Neural cell (in vitro differentiated cells): ENCODE measurements at regions not wholly inside any gene's neighbourhood (a gene's known extent, or its start where the extent isn't known, plus 50 kb on each side); places are given as distances from the start of the nearest gene placed in this dataset.

Experiments
- H2AFZ ChIP-seq: fragments of 200-600, 300-800 bp; sonication (generic), shearing (Covaris generic); 2 replicates; pipeline ENCODE4 v1.6.0; 2014; ENCODE audit warnings: low read depth, mild to moderate bottlenecking, antibody characterized with exemption, low read length, moderate library complexity
- H3F3A ChIP-seq: fragments of 200-600 bp; shearing (Covaris generic); 2 replicates; pipeline ENCODE4 v1.6.1; 2016; ENCODE audit warnings: mild to moderate bottlenecking, moderate library complexity, mixed read lengths, antibody characterized with exemption, low read length; ENCODE audit not compliant: insufficient read depth, poor library complexity, severe bottlenecking
- H3K27ac ChIP-seq: fragments of 200-600, 300-800 bp; sonication (generic), shearing (Covaris generic); 2 replicates; pipeline ENCODE4 v1.5.1; 2014; ENCODE audit warnings: mild to moderate bottlenecking, low read length, moderate library complexity
- H3K27me3 ChIP-seq: fragments of 300-800, 200-600 bp; sonication (generic), shearing (Covaris generic); 2 replicates; pipeline ENCODE4 v1.6.0; 2014; ENCODE audit warnings: mild to moderate bottlenecking, low read depth, low read length, moderate library complexity; ENCODE audit not compliant: insufficient read depth
- H3K36me3 ChIP-seq: fragments of 300-800, 200-600 bp; sonication (generic), shearing (Covaris generic); 2 replicates; pipeline ENCODE4 v1.5.1; 2014; ENCODE audit warnings: mild to moderate bottlenecking, antibody characterized with exemption, low read length, moderate library complexity; ENCODE audit not compliant: insufficient read depth
- H3K4me2 ChIP-seq: fragments of 300-800, 200-600 bp; sonication (generic), shearing (Covaris generic); 2 replicates; pipeline ENCODE4 v1.6.0; 2014; ENCODE audit warnings: mild to moderate bottlenecking, low read length
- H3K4me3 ChIP-seq: fragments of 300-800, 200-600 bp; sonication (generic), shearing (Covaris generic); 2 replicates; pipeline ENCODE4 v1.5.1; 2014; ENCODE audit warnings: mild to moderate bottlenecking, low read length, moderate library complexity
- H3K79me2 ChIP-seq: fragments of 200-600 bp; shearing (Covaris generic); replicated peaks from 2 replicates; pipeline ENCODE4 v1.6.0; 2014; ENCODE audit warnings: mild to moderate bottlenecking, low read length, moderate library complexity; ENCODE audit not compliant: insufficient read depth
- H3K9ac ChIP-seq: fragments of 300-800, 200-600 bp; sonication (generic), shearing (Covaris generic); 2 replicates; pipeline ENCODE4 v1.6.1; 2016; ENCODE audit warnings: mild to moderate bottlenecking, low read length, mixed read lengths
- H3K9me2 ChIP-seq: fragments of 200-600 bp; shearing (Covaris generic); 2 replicates; pipeline ENCODE4 v1.6.1; 2016; ENCODE audit warnings: mild to moderate bottlenecking, low read length, mixed read lengths; ENCODE audit not compliant: insufficient read depth
- H3K9me3 ChIP-seq: fragments of 200-600, 300-800 bp; sonication (generic), shearing (Covaris generic); 2 replicates; pipeline ENCODE4 v1.6.1; 2016; ENCODE audit warnings: mild to moderate bottlenecking, mixed run types, low read length, moderate library complexity, mixed read lengths
- H4K20me1 ChIP-seq: fragments of 200-600 bp; shearing (Covaris generic); 2 replicates; pipeline ENCODE4 v1.6.1; 2016; ENCODE audit warnings: mild to moderate bottlenecking, mixed run types; ENCODE audit not compliant: insufficient read depth
- CTCF ChIP-seq: fragments of 450-650 bp; IDR thresholded peaks from 2 replicates; pipeline ENCODE4 v1.5.1; 2014; ENCODE audit warnings: antibody characterized with exemption, mild to moderate bottlenecking, moderate library complexity; ENCODE audit not compliant: poor library complexity, severe bottlenecking
- EP300 ChIP-seq: fragments of 450-650 bp; conservative IDR thresholded peaks from 2 replicates; pipeline ENCODE4 v1.6.1; 2014; ENCODE audit warnings: antibody characterized with exemption, mild to moderate bottlenecking, moderate library complexity; ENCODE audit not compliant: poor library complexity, severe bottlenecking
- EZH2 ChIP-seq: fragments of 200-600, 300-800 bp; shearing (Covaris generic), sonication (generic); IDR thresholded peaks from 2 replicates; pipeline ENCODE4 v1.6.1; 2014; ENCODE audit warnings: antibody characterized with exemption, low read length, borderline replicate concordance, mild to moderate bottlenecking; ENCODE audit not compliant: insufficient read depth, poor library complexity, severe bottlenecking
- MXI1 ChIP-seq: fragments of 450-650 bp; conservative IDR thresholded peaks from 2 replicates; pipeline ENCODE4 v1.6.1; 2014; ENCODE audit warnings: antibody characterized with exemption, mild to moderate bottlenecking; ENCODE audit not compliant: poor library complexity, severe bottlenecking
- POLR2AphosphoS5 ChIP-seq: IDR thresholded peaks from 2 replicates; pipeline ENCODE4 v1.6.1; 2012
- RAD21 ChIP-seq: fragments of 450-650 bp; conservative IDR thresholded peaks from 2 replicates; pipeline ENCODE4 v1.6.1; 2014; ENCODE audit warnings: antibody characterized with exemption, mild to moderate bottlenecking, moderate library complexity
- REST ChIP-seq: IDR thresholded peaks from 2 replicates; pipeline ENCODE4 v1.6.1; 2012; ENCODE audit warnings: borderline replicate concordance
- SMC3 ChIP-seq: fragments of 450-650 bp; conservative IDR thresholded peaks from 2 replicates; pipeline ENCODE4 v1.6.1; 2014; ENCODE audit warnings: antibody characterized with exemption, mild to moderate bottlenecking, moderate library complexity; ENCODE audit not compliant: poor library complexity
- TAF1 ChIP-seq: IDR thresholded peaks from 2 replicates; pipeline ENCODE4 v1.6.1; 2012; ENCODE audit warnings: low read depth

DNA sequence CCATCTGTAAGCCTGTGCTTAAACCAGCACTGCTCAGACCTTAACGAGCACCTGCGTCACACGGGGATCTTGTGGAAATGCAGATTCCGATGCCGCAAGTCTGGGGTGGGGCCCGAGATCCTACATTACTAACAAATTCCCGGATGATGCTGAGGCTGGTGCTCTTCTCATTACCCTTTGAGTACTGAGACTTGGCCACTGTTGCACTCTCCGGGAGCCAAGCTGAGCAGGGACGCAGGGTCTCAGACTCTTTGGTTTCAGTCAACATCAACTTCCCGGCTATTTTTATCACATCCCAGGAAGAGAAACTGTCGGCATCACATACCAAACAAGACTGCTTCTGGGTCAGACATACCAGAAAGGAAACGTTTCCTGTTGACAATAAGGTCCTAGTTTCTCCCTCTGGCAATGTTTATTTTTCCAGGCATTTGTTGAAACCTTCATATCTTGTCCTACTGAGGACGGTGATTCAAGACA, 276.6 kb downstream of the SHQ1 start:
- Histone ChIP-seq H3K4me2 (no peak overlapping the region), H3K4me3 (no peak overlapping the region), H4K20me1 (no peaks in the 10 kb centered on the region), H3K36me3 (no peaks in the 10 kb centered on the region), H3K79me2 (no peaks in the 10 kb centered on the region), H3K27me3 (no peaks in the 10 kb centered on the region), H3K27ac (no peak overlapping the region), H3F3A (no peaks in the 10 kb centered on the region), H3K9me3 (no peaks in the 10 kb centered on the region), H3K9ac (no peak overlapping the region), H3K9me2 (no peaks in the 10 kb centered on the region), H2AFZ (no peak overlapping the region)
- TF ChIP-seq EZH2, result no peak
- no peak for TF ChIP-seq SMC3

- no peaks in the 10 kb centered on the region for H3K27me3 ChIP-seq
- TF ChIP-seq RAD21 (no peak), REST (no peak), POLR2AphosphoS5 (no peak), CTCF (no peak), EZH2 (no peak), MXI1 (no peak), EP300 (no peak), SMC3 (no peak), TAF1 (no peak)
- H2AFZ ChIP-seq, result no peak overlapping the region
Measured at GRCh38 chr3:72571052-72571451, 277.2 kb downstream of the SHQ1 start.

More at GRCh38 chr3:72571052-72571451, 277.2 kb downstream of the SHQ1 start:
- H3K9ac ChIP-seq, result no peak overlapping the region
- no peak overlapping the region for H3K27ac ChIP-seq
- H3K36me3 ChIP-seq, result no peaks in the 10 kb centered on the region
- no peak overlapping the region for H3K4me2 ChIP-seq
- H3F3A ChIP-seq, result no peaks in the 10 kb centered on the region
- no peaks in the 10 kb centered on the region for H3K9me2 ChIP-seq
- H3K4me3 ChIP-seq, result no peak overlapping the region
- no peaks in the 10 kb centered on the region for H3K79me2 ChIP-seq
- H4K20me1 ChIP-seq, result no peaks in the 10 kb centered on the region
- H3K9me3 ChIP-seq, result no peaks in the 10 kb centered on the region
